ENCODE measurements at regions not wholly inside any gene's neighbourhood (a gene's known extent, or its start where the extent isn't known, plus 50 kb on each side); places are given as distances from the start of the nearest gene placed in this dataset.
"Not testable (repeated sequence)": the region's sequence is repeated elsewhere in the genome, so short reads cannot be mapped to it uniquely, and the experiment has no call there.

GRCh38 chr1:143784239-143784882 lies 187.4 kb downstream of the FAM72C start:
- not testable (repeated sequence) for H3K27ac ChIP-seq, H3K9me3 ChIP-seq, H3K27me3 ChIP-seq, DNase-seq, H3K4me1 ChIP-seq, H3K4me3 ChIP-seq, H3K36me3 ChIP-seq

GRCh38 chr1:143778178-143778577 lies 193.6 kb downstream of the FAM72C start:
- DNase-seq, H3K27me3 ChIP-seq, H3K36me3 ChIP-seq, H3K27ac ChIP-seq, H3K9me3 ChIP-seq, H3K4me3 ChIP-seq, H3K4me1 ChIP-seq: not testable (repeated sequence)
- TF ChIP-seq, protein P1, sequence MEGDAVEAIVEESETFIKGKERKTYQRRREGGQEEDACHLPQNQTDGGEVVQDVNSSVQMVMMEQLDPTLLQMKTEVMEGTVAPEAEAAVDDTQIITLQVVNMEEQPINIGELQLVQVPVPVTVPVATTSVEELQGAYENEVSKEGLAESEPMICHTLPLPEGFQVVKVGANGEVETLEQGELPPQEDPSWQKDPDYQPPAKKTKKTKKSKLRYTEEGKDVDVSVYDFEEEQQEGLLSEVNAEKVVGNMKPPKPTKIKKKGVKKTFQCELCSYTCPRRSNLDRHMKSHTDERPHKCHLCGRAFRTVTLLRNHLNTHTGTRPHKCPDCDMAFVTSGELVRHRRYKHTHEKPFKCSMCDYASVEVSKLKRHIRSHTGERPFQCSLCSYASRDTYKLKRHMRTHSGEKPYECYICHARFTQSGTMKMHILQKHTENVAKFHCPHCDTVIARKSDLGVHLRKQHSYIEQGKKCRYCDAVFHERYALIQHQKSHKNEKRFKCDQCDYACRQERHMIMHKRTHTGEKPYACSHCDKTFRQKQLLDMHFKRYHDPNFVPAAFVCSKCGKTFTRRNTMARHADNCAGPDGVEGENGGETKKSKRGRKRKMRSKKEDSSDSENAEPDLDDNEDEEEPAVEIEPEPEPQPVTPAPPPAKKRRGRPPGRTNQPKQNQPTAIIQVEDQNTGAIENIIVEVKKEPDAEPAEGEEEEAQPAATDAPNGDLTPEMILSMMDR (IDR thresholded peaks at IDR 0.05) = peak in 3 of 6 experiments; percentile 17 to 43 (median 37)

DNA sequence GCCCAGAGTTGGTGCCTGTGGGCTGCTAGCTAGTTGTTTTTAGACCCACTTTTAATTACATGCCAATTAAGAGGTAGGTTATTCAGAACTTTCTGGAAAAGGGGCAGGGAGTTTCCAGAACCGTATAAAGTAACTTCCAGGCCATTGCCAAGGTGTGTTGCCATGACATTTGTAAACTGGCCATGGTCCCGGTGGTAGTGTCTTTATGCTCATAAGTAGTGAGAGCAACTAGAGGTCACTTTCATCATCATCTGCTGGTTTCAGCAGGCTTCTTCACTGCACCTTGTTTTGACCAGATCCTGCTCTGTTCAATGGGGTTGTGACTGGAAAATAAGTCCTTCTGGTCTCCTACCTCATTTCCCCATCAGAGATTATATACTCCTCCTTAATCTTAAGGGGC lies 207.0 kb downstream of the FAM72C start:
- not testable (repeated sequence) for H3K27me3 ChIP-seq, H3K4me3 ChIP-seq, H3K4me1 ChIP-seq, H3K9me3 ChIP-seq, H3K36me3 ChIP-seq, DNase-seq, H3K27ac ChIP-seq

DNA sequence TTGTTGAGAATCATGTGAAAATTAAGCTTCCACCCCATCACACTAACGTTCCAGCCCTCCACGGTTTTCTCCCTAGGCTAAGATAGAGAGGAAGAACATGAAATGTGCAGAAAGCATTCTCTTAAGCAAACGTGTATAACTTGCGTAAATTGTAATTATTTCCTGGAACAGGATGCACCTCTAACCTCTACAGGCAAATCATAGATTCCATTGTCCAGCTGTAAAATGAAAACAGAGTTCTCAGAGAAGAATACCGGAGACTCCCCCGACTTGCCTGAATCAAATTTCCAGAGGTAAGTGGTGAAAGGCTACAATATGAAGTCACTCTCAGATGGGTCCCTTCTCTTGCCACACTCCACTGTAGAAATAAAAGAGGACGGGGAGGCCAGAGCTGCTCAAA lies 211.4 kb downstream of the FAM72C start:
- not testable (repeated sequence) for H3K27ac ChIP-seq

GRCh38 chr1:143755961-143756360 lies 215.8 kb downstream of the FAM72C start:
- H3K27ac ChIP-seq = peak overlapping the region in 1 of 4 donors; percentile 21
- H3K27me3 ChIP-seq = not testable (repeated sequence)

More for the DNA sequence above, 211.4 kb downstream of the FAM72C start:
- not testable (repeated sequence) for H3K27me3 ChIP-seq, H3K4me1 ChIP-seq, H3K9me3 ChIP-seq, DNase-seq, H3K4me3 ChIP-seq, H3K36me3 ChIP-seq

GRCh38 chr1:143748906-143749305 lies 222.9 kb downstream of the FAM72C start:
- no peak overlapping the region for H3K4me3 ChIP-seq
- no peaks in the 10 kb centered on the region for H3K36me3 ChIP-seq
- TF ChIP-seq POLR2A (IDR thresholded peaks at IDR 0.05) = no peak
- TF ChIP-seq, protein P1 (IDR thresholded peaks at IDR 0.05) = no peak
- H3K4me1 ChIP-seq = no peaks in the 10 kb centered on the region
- no peaks in the 10 kb centered on the region for H3K9me3 ChIP-seq
- no peak overlapping the region for H3K27ac ChIP-seq
- no peak for DNase-seq
- H3K27me3 ChIP-seq = no peaks in the 10 kb centered on the region

More at GRCh38 chr1:143755961-143756360, 215.8 kb downstream of the FAM72C start:
- not testable (repeated sequence) for H3K4me1 ChIP-seq, H3K4me3 ChIP-seq, H3K9me3 ChIP-seq, H3K36me3 ChIP-seq
- DNase-seq = peak in 1 of 3 donors; percentile 84

- peak overlapping the region in 1 of 4 donors; percentile 35 for H3K4me3 ChIP-seq
- no peak overlapping the region for H3K27ac ChIP-seq
- TF ChIP-seq, protein P1 (IDR thresholded peaks at IDR 0.05) = no peak
- no peak for TF ChIP-seq POLR2A (IDR thresholded peaks at IDR 0.05)
Observed at GRCh38 chr1:143736562-143736961, 235.2 kb downstream of the FAM72C start.

GRCh38 chr1:143735764-143736461 lies 235.9 kb downstream of the FAM72C start:
- TF ChIP-seq POLR2A (IDR thresholded peaks at IDR 0.05) = no peak
- TF ChIP-seq, protein P1 (IDR thresholded peaks at IDR 0.05) = no peak
- peak overlapping the region in 1 of 4 donors; percentile 35 for H3K4me3 ChIP-seq
- no peaks in the 10 kb centered on the region for H3K27me3 ChIP-seq
- no peak overlapping the region for H3K27ac ChIP-seq
- H3K36me3 ChIP-seq = no peaks in the 10 kb centered on the region
- no peaks in the 10 kb centered on the region for H3K4me1 ChIP-seq
- no peaks in the 10 kb centered on the region for H3K9me3 ChIP-seq
- DNase-seq = no peak

More at GRCh38 chr1:143736562-143736961, 235.2 kb downstream of the FAM72C start:
- H3K4me1 ChIP-seq = no peaks in the 10 kb centered on the region
- no peaks in the 10 kb centered on the region for H3K9me3 ChIP-seq
- no peaks in the 10 kb centered on the region for H3K36me3 ChIP-seq
- DNase-seq = no peak
- no peaks in the 10 kb centered on the region for H3K27me3 ChIP-seq

GRCh38 chr1:143734261-143734660 lies 237.5 kb downstream of the FAM72C start:
- H3K27ac ChIP-seq, H3K36me3 ChIP-seq, H3K9me3 ChIP-seq, DNase-seq, H3K4me3 ChIP-seq, H3K27me3 ChIP-seq, H3K4me1 ChIP-seq: not testable (repeated sequence)

DNA sequence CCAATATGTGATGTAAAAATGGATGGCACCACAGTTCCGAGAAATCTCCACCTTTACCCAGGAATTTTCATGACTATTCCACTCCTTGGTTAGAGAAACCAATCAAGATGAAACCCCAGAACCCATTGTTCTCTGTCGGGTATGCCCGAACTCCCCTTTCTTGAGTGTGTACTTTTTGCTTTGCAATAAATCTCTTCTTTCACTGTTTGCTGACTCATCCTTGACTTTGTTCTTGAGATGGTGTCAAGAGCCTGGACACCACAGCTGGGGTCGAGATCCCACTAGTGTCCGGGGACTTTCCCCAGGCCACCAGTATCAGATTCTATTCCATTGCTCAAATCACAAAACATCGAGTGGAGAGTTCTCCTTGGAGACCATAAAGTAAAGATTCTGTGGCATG lies 240.9 kb downstream of the FAM72C start:
- not testable (repeated sequence) for H3K27ac ChIP-seq, H3K27me3 ChIP-seq, H3K4me1 ChIP-seq, DNase-seq, H3K9me3 ChIP-seq, H3K4me3 ChIP-seq, H3K36me3 ChIP-seq

Measured in Peyer's patch (tissue), 4 donors.